WTC11 (cell line): ENCODE measurements at regions not wholly inside any gene's neighbourhood (a gene's known extent, or its start where the extent isn't known, plus 50 kb on each side); places are given as distances from the start of the nearest gene placed in this dataset.

Experiments used
- ATAC-seq: fragments of 200-7000 bp; cut with Tn5 transposase; 2 replicates; pipeline ENCODE4 v1.10.0; 2021; ENCODE audit warnings: mild to moderate bottlenecking, moderate library complexity
- CTCF ChIA-PET: fragments of 300-600 bp; sonication (Branson Sonifier 250); formaldehyde crosslinking; loops from one replicate; lab custom pipeline; 2021; ENCODE audit warnings: antibody characterized with exemption; lab: Charles Lee
- POLR2A ChIA-PET: fragments of 350-600 bp; sonication (Branson Sonifier 250); formaldehyde crosslinking; loops from one replicate; lab custom pipeline; 2021; ENCODE audit warnings: antibody characterized with exemption; lab: Charles Lee
- DNase-seq: peaks from one replicate; pipeline ENCODE4 v3.0.0; 2021; ENCODE audit warnings: low spot score
- H3K27ac Mint-ChIP-seq: 2 replicates; pipeline ENCODE4 v1.8.0; 2021; ENCODE audit warnings: mixed read lengths
- H3K27me3 Mint-ChIP-seq: 2 replicates; pipeline ENCODE4 v1.8.0; 2021; ENCODE audit warnings: low read depth, mild to moderate bottlenecking, moderate library complexity, mixed read lengths
- H3K36me3 Mint-ChIP-seq: 2 replicates; pipeline ENCODE4 v1.8.0; 2021; ENCODE audit warnings: mixed read lengths
- H3K4me1 Mint-ChIP-seq: 2 replicates; pipeline ENCODE4 v1.8.0; 2022; ENCODE audit warnings: mixed read lengths
- H3K4me3 Mint-ChIP-seq: 2 replicates; pipeline ENCODE4 v1.8.0; 2021; ENCODE audit warnings: mild to moderate bottlenecking, moderate library complexity, mixed read lengths
- H3K9me3 Mint-ChIP-seq: 2 replicates; pipeline ENCODE4 v1.8.0; 2021; ENCODE audit warnings: mixed read lengths
- ATF6 ChIP-seq: sonication (generic); formaldehyde crosslinking; IDR thresholded peaks from 2 replicates; pipeline ENCODE4 v1.8.1; 2023; ENCODE audit warnings: mild to moderate bottlenecking, missing genetic modification reagents
- E2F4 ChIP-seq: sonication (generic); formaldehyde crosslinking; IDR thresholded peaks from 2 replicates; pipeline ENCODE4 v1.8.1; 2022; ENCODE audit warnings: low read depth, mild to moderate bottlenecking, moderate library complexity, missing genetic modification reagents, borderline replicate concordance
- E2F5 ChIP-seq: sonication (generic); formaldehyde crosslinking; IDR thresholded peaks from 2 replicates; pipeline ENCODE4 v1.8.1; 2022; ENCODE audit warnings: mild to moderate bottlenecking, moderate library complexity, missing genetic modification reagents
- ELF4 ChIP-seq: sonication (generic); formaldehyde crosslinking; IDR thresholded peaks from 2 replicates; pipeline ENCODE4 v1.8.1; 2022; ENCODE audit warnings: low read depth, mild to moderate bottlenecking, moderate library complexity, missing genetic modification reagents
- HMGA2 ChIP-seq: fragments of 250-450 bp; sonication (Bioruptor Pico); IDR thresholded peaks from 2 replicates; pipeline ENCODE4 v1.4.0; 2021; ENCODE audit warnings: mild to moderate bottlenecking, moderate library complexity
- HMGXB4 ChIP-seq: sonication (generic); formaldehyde crosslinking; IDR thresholded peaks from 2 replicates; pipeline ENCODE4 v1.8.1; 2023; ENCODE audit warnings: mild to moderate bottlenecking, moderate library complexity, missing genetic modification reagents
- JUN ChIP-seq: sonication (generic); formaldehyde crosslinking; IDR thresholded peaks from 2 replicates; pipeline ENCODE4 v1.8.0; 2023; ENCODE audit warnings: mild to moderate bottlenecking, missing genetic modification reagents
- KAT7 ChIP-seq: sonication (generic); formaldehyde crosslinking; IDR thresholded peaks from 2 replicates; pipeline ENCODE4 v1.8.1; 2023; ENCODE audit warnings: missing genetic modification reagents, mild to moderate bottlenecking, borderline replicate concordance
- NFYB ChIP-seq: sonication (generic); formaldehyde crosslinking; conservative IDR thresholded peaks from 2 replicates; pipeline ENCODE4 v1.8.0; 2022; ENCODE audit warnings: low read depth, missing genetic modification reagents
- STAT6 ChIP-seq: sonication (generic); formaldehyde crosslinking; conservative IDR thresholded peaks from 2 replicates; pipeline ENCODE4 v1.8.1; 2023; ENCODE audit warnings: mild to moderate bottlenecking, low read depth, missing genetic modification reagents, moderate library complexity
- TCF7 ChIP-seq: sonication (generic); formaldehyde crosslinking; IDR thresholded peaks from 2 replicates; pipeline ENCODE4 v1.8.0; 2022; ENCODE audit warnings: mild to moderate bottlenecking, low read depth, missing genetic modification reagents, moderate library complexity
- TEAD1 ChIP-seq: sonication (generic); formaldehyde crosslinking; IDR thresholded peaks from 2 replicates; pipeline ENCODE4 v1.8.0; 2022; ENCODE audit warnings: mild to moderate bottlenecking, missing genetic modification reagents
- TEAD4 ChIP-seq: sonication (generic); formaldehyde crosslinking; IDR thresholded peaks from 2 replicates; pipeline ENCODE4 v1.8.0; 2022; ENCODE audit warnings: mild to moderate bottlenecking, missing genetic modification reagents
- USF1 ChIP-seq: sonication (generic); formaldehyde crosslinking; IDR thresholded peaks from 2 replicates; pipeline ENCODE4 v1.8.0; 2022; ENCODE audit warnings: mild to moderate bottlenecking, missing genetic modification reagents
- ZMAT4 ChIP-seq: fragments of 250-450 bp; sonication (Bioruptor Pico); IDR thresholded peaks from 2 replicates; pipeline ENCODE4 v1.9.0; 2021; ENCODE audit warnings: mild to moderate bottlenecking
- ZNF263 ChIP-seq: sonication (generic); formaldehyde crosslinking; IDR thresholded peaks from 2 replicates; pipeline ENCODE4 v1.8.1; 2022; ENCODE audit warnings: low read depth, mild to moderate bottlenecking, moderate library complexity, missing genetic modification reagents
- ZNF281 ChIP-seq: sonication (generic); formaldehyde crosslinking; IDR thresholded peaks from 2 replicates; pipeline ENCODE4 v1.8.0; 2023; ENCODE audit warnings: mild to moderate bottlenecking, missing genetic modification reagents
- ZNF416 ChIP-seq: fragments of 250-450 bp; sonication (Bioruptor Pico); IDR thresholded peaks from 2 replicates; pipeline ENCODE4 v1.9.0; 2021; ENCODE audit warnings: mild to moderate bottlenecking, inconsistent platforms

- TF ChIP-seq ZNF281 (CRISPR knock-in tag) (no peak), ZNF416 (no peak), TEAD1 (CRISPR knock-in tag) (no peak), STAT6 (CRISPR knock-in tag) (no peak), ZMAT4 (CRISPR knock-in tag) (no peak), JUN (CRISPR knock-in tag) (no peak), HMGXB4 (CRISPR knock-in tag) (no peak), E2F5 (CRISPR knock-in tag) (no peak), E2F4 (CRISPR knock-in tag) (no peak), USF1 (CRISPR knock-in tag) (no peak)
Measured at GRCh38 chr5:101418713-101419118, 515.6 kb upstream of the ST8SIA4 start (continued).

- no peak for DNase-seq
- POLR2A ChIA-PET, result no interaction called here
- TF ChIP-seq HMGA2 (CRISPR knock-in tag), result no peak
- TF ChIP-seq JUN (CRISPR knock-in tag), result no peak
- no peak for TF ChIP-seq ELF4 (CRISPR knock-in tag)
- TF ChIP-seq ATF6, result no peak
- no peak for TF ChIP-seq TCF7 (CRISPR knock-in tag)
- no peak for TF ChIP-seq NFYB (CRISPR knock-in tag)
- TF ChIP-seq TEAD4 (CRISPR knock-in tag), result no peak
- no peak for TF ChIP-seq ZNF263 (CRISPR knock-in tag)
- no peak for TF ChIP-seq ZNF281 (CRISPR knock-in tag)
- TF ChIP-seq KAT7 (CRISPR knock-in tag), result no peak
Measured at GRCh38 chr5:101404531-101404930, 501.4 kb upstream of the ST8SIA4 start.

More at GRCh38 chr5:101404531-101404930, 501.4 kb upstream of the ST8SIA4 start:
- peaks cover 7% of the 10 kb centered on the region for H3K9me3 Mint-ChIP-seq
- no peak overlapping the region for H3K27ac Mint-ChIP-seq
- ATAC-seq, result no peak
- H3K4me3 Mint-ChIP-seq, result no peak overlapping the region
- H3K36me3 Mint-ChIP-seq, result no peaks in the 10 kb centered on the region
- H3K4me1 Mint-ChIP-seq, result peaks cover 5% of the 10 kb centered on the region
- no peaks in the 10 kb centered on the region for H3K27me3 Mint-ChIP-seq
- CTCF ChIA-PET, result no interaction called here
